WTC11 (cell line): ENCODE measurements at regions not wholly inside any gene's neighbourhood (a gene's known extent, or its start where the extent isn't known, plus 50 kb on each side); places are given as distances from the start of the nearest gene placed in this dataset.
A peak's percentile ranks its signal among the peaks of the same experiment; 100 is the strongest.

Source experiments
- ATAC-seq: fragments of 200-7000 bp; cut with Tn5 transposase; 2 replicates; pipeline ENCODE4 v1.10.0; 2021; ENCODE audit warnings: mild to moderate bottlenecking, moderate library complexity
- CTCF ChIA-PET: fragments of 300-600 bp; sonication (Branson Sonifier 250); formaldehyde crosslinking; loops from one replicate; lab custom pipeline; 2021; ENCODE audit warnings: antibody characterized with exemption; lab: Charles Lee
- POLR2A ChIA-PET: fragments of 350-600 bp; sonication (Branson Sonifier 250); formaldehyde crosslinking; loops from one replicate; lab custom pipeline; 2021; ENCODE audit warnings: antibody characterized with exemption; lab: Charles Lee
- DNase-seq: peaks from one replicate; pipeline ENCODE4 v3.0.0; 2021; ENCODE audit warnings: low spot score
- H3K27ac Mint-ChIP-seq: 2 replicates; pipeline ENCODE4 v1.8.0; 2021; ENCODE audit warnings: mixed read lengths
- H3K27me3 Mint-ChIP-seq: 2 replicates; pipeline ENCODE4 v1.8.0; 2021; ENCODE audit warnings: low read depth, mild to moderate bottlenecking, moderate library complexity, mixed read lengths
- H3K36me3 Mint-ChIP-seq: 2 replicates; pipeline ENCODE4 v1.8.0; 2021; ENCODE audit warnings: mixed read lengths
- H3K4me1 Mint-ChIP-seq: 2 replicates; pipeline ENCODE4 v1.8.0; 2022; ENCODE audit warnings: mixed read lengths
- H3K4me3 Mint-ChIP-seq: 2 replicates; pipeline ENCODE4 v1.8.0; 2021; ENCODE audit warnings: mild to moderate bottlenecking, moderate library complexity, mixed read lengths
- H3K9me3 Mint-ChIP-seq: 2 replicates; pipeline ENCODE4 v1.8.0; 2021; ENCODE audit warnings: mixed read lengths
- AFF4 ChIP-seq: sonication (generic); formaldehyde crosslinking; IDR thresholded peaks from 2 replicates; pipeline ENCODE4 v1.8.1; 2023; ENCODE audit warnings: mild to moderate bottlenecking, missing genetic modification reagents, borderline replicate concordance
- ARID4B ChIP-seq: sonication (generic); formaldehyde crosslinking; IDR thresholded peaks from 2 replicates; pipeline ENCODE4 v1.8.0; 2023; ENCODE audit warnings: missing genetic modification reagents, mild to moderate bottlenecking, borderline replicate concordance
- ATF3 ChIP-seq: sonication (generic); formaldehyde crosslinking; conservative IDR thresholded peaks from 2 replicates; pipeline ENCODE4 v1.8.1; 2022; ENCODE audit warnings: mild to moderate bottlenecking, missing genetic modification reagents
- CBFB ChIP-seq: sonication (generic); formaldehyde crosslinking; IDR thresholded peaks from 2 replicates; pipeline ENCODE4 v1.8.1; 2022; ENCODE audit warnings: mild to moderate bottlenecking, low read depth, missing genetic modification reagents
- EMX1 ChIP-seq: fragments of 250-450 bp; sonication (Bioruptor Pico); IDR thresholded peaks from 2 replicates; pipeline ENCODE4 v1.8.0; 2021; ENCODE audit warnings: mild to moderate bottlenecking
- ESRRA ChIP-seq: sonication (generic); formaldehyde crosslinking; IDR thresholded peaks from 2 replicates; pipeline ENCODE4 v1.8.1; 2022; ENCODE audit warnings: mild to moderate bottlenecking, missing genetic modification reagents, borderline replicate concordance
- FOXK1 ChIP-seq: sonication (generic); formaldehyde crosslinking; IDR thresholded peaks from 2 replicates; pipeline ENCODE4 v1.8.0; 2022; ENCODE audit warnings: mild to moderate bottlenecking, moderate library complexity, missing genetic modification reagents
- MYBL2 ChIP-seq: sonication (generic); formaldehyde crosslinking; IDR thresholded peaks from 2 replicates; pipeline ENCODE4 v1.8.1; 2023; ENCODE audit warnings: mild to moderate bottlenecking, moderate library complexity, missing genetic modification reagents
- NFYB ChIP-seq: sonication (generic); formaldehyde crosslinking; conservative IDR thresholded peaks from 2 replicates; pipeline ENCODE4 v1.8.0; 2022; ENCODE audit warnings: low read depth, missing genetic modification reagents
- NR1H2 ChIP-seq: sonication (generic); formaldehyde crosslinking; IDR thresholded peaks from 2 replicates; pipeline ENCODE4 v1.9.0; 2021; ENCODE audit warnings: mild to moderate bottlenecking, moderate library complexity, missing genetic modification reagents
- NR3C1 ChIP-seq: sonication (generic); formaldehyde crosslinking; conservative IDR thresholded peaks from 2 replicates; pipeline ENCODE4 v1.8.1; 2023; ENCODE audit warnings: low read depth, mild to moderate bottlenecking, missing genetic modification reagents
- USF2 ChIP-seq: sonication (generic); formaldehyde crosslinking; IDR thresholded peaks from 2 replicates; pipeline ENCODE4 v1.8.1; 2023; ENCODE audit warnings: mild to moderate bottlenecking, missing genetic modification reagents, moderate library complexity
- ZNF219 ChIP-seq: sonication (generic); formaldehyde crosslinking; IDR thresholded peaks from 2 replicates; pipeline ENCODE4 v1.8.0; 2023; ENCODE audit warnings: missing genetic modification reagents, mild to moderate bottlenecking, borderline replicate concordance

GRCh38 chr1:59238333-59238934 is 58.5 kb upstream of the FGGY start:
- POLR2A ChIA-PET = no interaction called here
- H3K27me3 Mint-ChIP-seq = no peaks in the 10 kb centered on the region
- H3K27ac Mint-ChIP-seq = no peak overlapping the region
- CTCF ChIA-PET = interaction anchor here (0.8 kb wide), 1 partner anchor 453 kb away, joined by 3 read pairs; no protein-coding TSS in a partner anchor
- peaks cover under 1% of the 10 kb centered on the region for H3K9me3 Mint-ChIP-seq
- ATAC-seq (0 out of 2 replicates have a peak, but pooled peaks have one; percentile 36), DNase-seq (no peak)
- TF ChIP-seq EMX1 (CRISPR knock-in tag) = no peak
- TF ChIP-seq NR3C1 (CRISPR knock-in tag) = no peak
- TF ChIP-seq ZNF219 = no peak
- no peak overlapping the region; the same call in 1 of the 2 replicates for H3K4me3 Mint-ChIP-seq
- peaks cover 34% of the 10 kb centered on the region for H3K4me1 Mint-ChIP-seq
- H3K36me3 Mint-ChIP-seq = 0 out of 2 replicates have a peak, but pooled peaks cover under 1% of the 10 kb centered on the region

- POLR2A ChIA-PET = no interaction called here
- peaks cover 3% of the 10 kb centered on the region; the same call in 1 of the 2 replicates for H3K36me3 Mint-ChIP-seq
- TF ChIP-seq FOXK1 (CRISPR knock-in tag) = no peak
- TF ChIP-seq NR1H2 = no peak
- TF ChIP-seq MYBL2 (CRISPR knock-in tag) = no peak
- no peak for TF ChIP-seq NR3C1 (CRISPR knock-in tag)
- no peak for TF ChIP-seq CBFB (CRISPR knock-in tag)
- TF ChIP-seq ESRRA (CRISPR knock-in tag) = no peak
- TF ChIP-seq ZNF219 = no peak
- no peak for TF ChIP-seq ARID4B (CRISPR knock-in tag)
- no peak for TF ChIP-seq ATF3 (CRISPR knock-in tag)
- TF ChIP-seq AFF4 = no peak
- no peak for TF ChIP-seq USF2 (CRISPR knock-in tag)
- TF ChIP-seq NFYB = no peak
- CTCF ChIA-PET = no interaction called here
- DNase-seq = no peak
- H3K9me3 Mint-ChIP-seq = peaks cover 5% of the 10 kb centered on the region
- no peak for ATAC-seq
- no peak overlapping the region for H3K27ac Mint-ChIP-seq
- peaks cover 34% of the 10 kb centered on the region for H3K4me1 Mint-ChIP-seq
- no peak overlapping the region for H3K4me3 Mint-ChIP-seq
- H3K27me3 Mint-ChIP-seq = no peaks in the 10 kb centered on the region; the same call in 1 of the 2 replicates
These were observed 57.9 kb upstream of the FGGY start for GRCh38 chr1:59238993-59239392.
